GM23338 (cell line): ENCODE measurements at regions not wholly inside any gene's neighbourhood (a gene's known extent, or its start where the extent isn't known, plus 50 kb on each side); places are given as distances from the start of the nearest gene placed in this dataset.

Experiments used
- ATAC-seq: fragments of 200-7000 bp; cut with Tn5 transposase; 3 replicates; pipeline ENCODE4 v1.9.1; 2020
- DNase-seq: peaks from one replicate; pipeline ENCODE4 v3.0.0-alpha.2; 2015; ENCODE audit warnings: low spot score
- H2AFZ ChIP-seq: fragments of 200-600 bp; sonication (generic); 2 replicates; pipeline ENCODE4 v1.8.0; 2016; ENCODE audit warnings: antibody characterized with exemption, mild to moderate bottlenecking, moderate library complexity
- H3F3A ChIP-seq: fragments of 200-600 bp; sonication (generic); replicated peaks from 2 replicates; pipeline ENCODE4 v1.8.0; 2017; ENCODE audit warnings: antibody characterized with exemption, mixed run types, low read depth
- H3K27ac ChIP-seq: fragments of 200-600 bp; sonication (generic); 2 replicates; pipeline ENCODE4 v1.6.1; 2016; ENCODE audit warnings: low read depth
- H3K27me3 ChIP-seq: fragments of 200-600 bp; sonication (generic); 2 replicates; pipeline ENCODE4 v1.8.0; 2016; ENCODE audit warnings: mild to moderate bottlenecking, mixed run types, moderate library complexity; ENCODE audit not compliant: insufficient read depth
- H3K36me3 ChIP-seq: fragments of 200-600 bp; sonication (generic); 2 replicates; pipeline ENCODE4 v1.8.0; 2016; ENCODE audit warnings: mild to moderate bottlenecking; ENCODE audit not compliant: insufficient read depth
- H3K4me1 ChIP-seq: fragments of 200-600 bp; sonication (generic); 2 replicates; pipeline ENCODE4 v1.8.0; 2016; ENCODE audit warnings: mild to moderate bottlenecking, moderate library complexity; ENCODE audit not compliant: insufficient read depth
- H3K4me2 ChIP-seq: fragments of 200-600 bp; sonication (generic); 2 replicates; pipeline ENCODE4 v1.7.1; 2017; ENCODE audit warnings: mixed run types
- H3K4me3 ChIP-seq: fragments of 200-600 bp; sonication (generic); 2 replicates; pipeline ENCODE4 v1.6.1; 2016; ENCODE audit warnings: mixed run types
- H3K79me2 ChIP-seq: fragments of 200-600 bp; sonication (generic); replicated peaks from 2 replicates; pipeline ENCODE4 v1.8.0; 2017; ENCODE audit warnings: mild to moderate bottlenecking; ENCODE audit not compliant: insufficient read depth
- H3K9me2 ChIP-seq: fragments of 200-600 bp; sonication (generic); 2 replicates; pipeline ENCODE4 v1.8.0; 2017; ENCODE audit not compliant: insufficient read depth
- H4K20me1 ChIP-seq: fragments of 200-600 bp; sonication (generic); replicated peaks from 2 replicates; pipeline ENCODE4 v1.8.0; 2017; ENCODE audit warnings: mild to moderate bottlenecking; ENCODE audit not compliant: insufficient read depth
- H3K27ac Mint-ChIP-seq: 2 replicates; pipeline ENCODE4 v1.8.0; 2020; ENCODE audit warnings: inconsistent platforms, mild to moderate bottlenecking, moderate library complexity, mixed read lengths
- H3K27me3 Mint-ChIP-seq: 3 replicates; pipeline ENCODE4 v1.8.0; 2022; ENCODE audit warnings: low read depth, mild to moderate bottlenecking, moderate library complexity, mixed read lengths, inconsistent platforms; ENCODE audit not compliant: insufficient read depth, poor library complexity
- H3K36me3 Mint-ChIP-seq: 3 replicates; pipeline ENCODE4 v1.8.0; 2021; ENCODE audit warnings: low read depth, mild to moderate bottlenecking, inconsistent platforms, moderate library complexity, mixed read lengths
- H3K4me1 Mint-ChIP-seq: 3 replicates; pipeline ENCODE4 v1.8.0; 2020; ENCODE audit warnings: mild to moderate bottlenecking, inconsistent platforms, mixed read lengths
- H3K4me3 Mint-ChIP-seq: 3 replicates; pipeline ENCODE4 v1.8.0; 2021; ENCODE audit warnings: moderate library complexity, mild to moderate bottlenecking, inconsistent platforms, mixed read lengths
- H3K9me3 Mint-ChIP-seq: 3 replicates; pipeline ENCODE4 v1.8.0; 2020; ENCODE audit warnings: moderate library complexity, mild to moderate bottlenecking, inconsistent platforms, mixed read lengths
- CREB1 ChIP-seq: fragments of 250-450 bp; sonication (Bioruptor Pico); IDR thresholded peaks from 2 replicates; pipeline ENCODE4 v1.5.0; 2020; ENCODE audit warnings: low read depth, mild to moderate bottlenecking, moderate library complexity
- CTCF ChIP-seq, 2 experiments: fragments of 200-600 bp in 1 of 2; sonication (generic) in 1 of 2; conservative IDR thresholded peaks; 2 replicates each; pipeline versions ENCODE4 v1.5.1 to v1.6.1; 2016 to 2017; ENCODE audit warnings: antibody characterized with exemption in 2 of 2, low read depth in 2 of 2, mild to moderate bottlenecking in 2 of 2, moderate library complexity in 1 of 2
- ETS1 ChIP-seq: IDR thresholded peaks from 2 replicates; pipeline ENCODE4 v1.6.1; 2016; ENCODE audit warnings: antibody characterized with exemption
- EZH2 ChIP-seq: fragments of 200-600 bp; sonication (generic); IDR thresholded peaks from one replicate; pipeline ENCODE4 v1.8.0; 2017; ENCODE audit warnings: antibody characterized with exemption, mild to moderate bottlenecking, low read depth; ENCODE audit not compliant: unreplicated experiment
- EZH2phosphoT487 ChIP-seq: fragments of 200-600 bp; sonication (generic); IDR thresholded peaks from one replicate; pipeline ENCODE4 v1.8.1; 2018; ENCODE audit warnings: antibody characterized with exemption; ENCODE audit not compliant: unreplicated experiment
- JUNB ChIP-seq: IDR thresholded peaks from one replicate; pipeline ENCODE4 v1.6.1; 2016; ENCODE audit warnings: antibody characterized with exemption; ENCODE audit not compliant: unreplicated experiment
- NANOG ChIP-seq: IDR thresholded peaks from 2 replicates; pipeline ENCODE4 v1.6.1; 2016; ENCODE audit warnings: antibody characterized with exemption, borderline replicate concordance
- POLR2AphosphoS5 ChIP-seq: IDR thresholded peaks from 2 replicates; pipeline ENCODE4 v1.6.1; 2016; ENCODE audit warnings: antibody characterized with exemption, low read depth
- REST ChIP-seq: IDR thresholded peaks from one replicate; pipeline ENCODE4 v1.6.1; 2018; ENCODE audit warnings: antibody characterized with exemption; ENCODE audit not compliant: unreplicated experiment
- STAT1 ChIP-seq: IDR thresholded peaks from one replicate; pipeline ENCODE4 v1.6.1; 2016; ENCODE audit warnings: antibody characterized with exemption; ENCODE audit not compliant: unreplicated experiment
- ZNF114 ChIP-seq: fragments of 250-450 bp; sonication (Bioruptor Pico); IDR thresholded peaks from 2 replicates; pipeline ENCODE4 v1.5.0; 2020; ENCODE audit warnings: mild to moderate bottlenecking, moderate library complexity
- ZNF331 ChIP-seq: fragments of 250-450 bp; sonication (Bioruptor Pico); IDR thresholded peaks from 2 replicates; pipeline ENCODE4 v1.5.0; 2020; ENCODE audit warnings: low read depth, mild to moderate bottlenecking, moderate library complexity
- ZNF462 ChIP-seq: fragments of 250-450 bp; sonication (Bioruptor Pico); IDR thresholded peaks from 2 replicates; pipeline ENCODE4 v1.5.0; 2020; ENCODE audit warnings: mild to moderate bottlenecking, moderate library complexity

- H3K9me3 Mint-ChIP-seq, result no peaks in the 10 kb centered on the region
- DNase-seq (no peak), ATAC-seq (no peak)
- no peak overlapping the region for H3K27ac ChIP-seq
- no peak overlapping the region for H3K4me3 ChIP-seq
- H3K4me3 Mint-ChIP-seq, result no peak overlapping the region
- H3K4me2 ChIP-seq, result no peak overlapping the region
- H3K27me3 Mint-ChIP-seq, result peaks cover 5% of the 10 kb centered on the region
- no peaks in the 10 kb centered on the region for H3F3A ChIP-seq
- H3K27ac Mint-ChIP-seq, result no peak overlapping the region
- H3K4me1 Mint-ChIP-seq, result peaks cover 18% of the 10 kb centered on the region
- no peaks in the 10 kb centered on the region for H3K36me3 ChIP-seq
- no peaks in the 10 kb centered on the region for H3K36me3 Mint-ChIP-seq
- no peaks in the 10 kb centered on the region for H3K79me2 ChIP-seq
- H3K27me3 ChIP-seq, result no peaks in the 10 kb centered on the region
- H3K4me1 ChIP-seq, result peaks cover 13% of the 10 kb centered on the region
- H3K9me2 ChIP-seq, result peaks cover 9% of the 10 kb centered on the region; the same call in 1 of the 2 replicates
- TF ChIP-seq ZNF114 (CRISPR knock-in tag) (no peak), POLR2AphosphoS5 (no peak), EZH2phosphoT487 (no peak), JUNB (no peak), ZNF462 (CRISPR knock-in tag) (no peak), ZNF331 (CRISPR knock-in tag) (no peak), EZH2 (no peak), STAT1 (no peak), CTCF (conservative IDR thresholded peaks at IDR 0.05; ENCODE audit: low read depth in 2 of 2) (no peak), REST (no peak), CREB1 (CRISPR knock-in tag) (no peak), NANOG (no peak), ETS1 (no peak)
- H4K20me1 ChIP-seq, result no peaks in the 10 kb centered on the region
- H2AFZ ChIP-seq, result no peak overlapping the region
These were observed 155.8 kb downstream of the TLE3 start for GRCh38 chr15:69941706-69942495.
